SK-N-SH (cell line): ENCODE measurements at regions not wholly inside any gene's neighbourhood (a gene's known extent, or its start where the extent isn't known, plus 50 kb on each side); places are given as distances from the start of the nearest gene placed in this dataset.

Experiments
- CTCF ChIP-seq: fragments of 200-600 bp; sonication (generic); IDR thresholded peaks from 2 replicates; pipeline ENCODE4 v1.6.1; 2017; ENCODE audit warnings: antibody characterized with exemption, mild to moderate bottlenecking, moderate library complexity
- ELF1 ChIP-seq: IDR thresholded peaks from 2 replicates; pipeline ENCODE4 v1.4.0; 2012
- EZH2phosphoT487 ChIP-seq: fragments of 200-600 bp; sonication (generic); IDR thresholded peaks from 2 replicates; pipeline ENCODE4 v1.6.1; 2017; ENCODE audit warnings: low read depth, mixed run types, mild to moderate bottlenecking, antibody characterized with exemption, moderate library complexity, borderline replicate concordance
- GABPA ChIP-seq: IDR thresholded peaks from 2 replicates; pipeline ENCODE4 v1.4.0; 2012; ENCODE audit warnings: low read depth, mild to moderate bottlenecking
- MEF2A ChIP-seq: IDR thresholded peaks from 2 replicates; pipeline ENCODE4 v1.4.0; 2012; ENCODE audit warnings: low read depth, borderline replicate concordance
- SMC3 ChIP-seq: IDR thresholded peaks from 2 replicates; pipeline ENCODE4 v1.6.1; 2012; ENCODE audit warnings: low read depth, low read length, improper control_type of control experiment
- YY1 ChIP-seq: IDR thresholded peaks from 2 replicates; pipeline ENCODE4 v1.4.0; 2012; ENCODE audit warnings: low read depth, mild to moderate bottlenecking
- TF ChIP-seq, protein P1 (sequence below): IDR thresholded peaks from 2 replicates; pipeline ENCODE4 v1.4.0; 2012; ENCODE audit warnings: low read depth, borderline replicate concordance

DNA sequence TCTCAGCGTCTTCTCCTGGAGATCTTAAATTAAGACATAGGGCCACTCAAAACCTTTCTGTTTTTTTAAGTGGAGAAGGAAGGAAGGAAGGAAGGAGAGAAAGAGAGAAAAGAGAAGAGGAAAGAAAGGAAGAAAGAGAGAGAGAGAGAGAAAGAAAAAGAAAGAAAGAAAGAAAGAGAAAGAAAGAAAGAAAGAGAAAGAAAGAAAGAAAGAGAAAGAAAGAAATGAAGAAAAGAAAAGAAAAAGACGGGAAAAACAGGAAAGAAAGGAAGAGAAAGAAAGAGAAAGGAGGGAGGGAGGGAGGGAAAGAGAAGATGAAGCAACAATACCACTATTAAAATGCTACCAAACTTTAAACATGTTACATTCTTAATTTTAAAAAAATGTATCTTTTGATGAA is 336.5 kb upstream of the ARID1B start:
- TF ChIP-seq CTCF (no peak), SMC3 (no peak), EZH2phosphoT487 (no peak), GABPA (no peak), MEF2A (no peak), ELF1 (no peak), YY1 (no peak)
- TF ChIP-seq, protein P1, sequence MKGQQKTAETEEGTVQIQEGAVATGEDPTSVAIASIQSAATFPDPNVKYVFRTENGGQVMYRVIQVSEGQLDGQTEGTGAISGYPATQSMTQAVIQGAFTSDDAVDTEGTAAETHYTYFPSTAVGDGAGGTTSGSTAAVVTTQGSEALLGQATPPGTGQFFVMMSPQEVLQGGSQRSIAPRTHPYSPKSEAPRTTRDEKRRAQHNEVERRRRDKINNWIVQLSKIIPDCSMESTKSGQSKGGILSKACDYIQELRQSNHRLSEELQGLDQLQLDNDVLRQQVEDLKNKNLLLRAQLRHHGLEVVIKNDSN, result no peak
